Pancreas (tissue), 10 donors: ENCODE measurements at regions not wholly inside any gene's neighbourhood (a gene's known extent, or its start where the extent isn't known, plus 50 kb on each side); places are given as distances from the start of the nearest gene placed in this dataset.
A peak's percentile ranks its signal among the peaks of the same experiment; 100 is the strongest.

Experiments used
- ATAC-seq, 4 donors: fragments of 200-7000 bp; cut with Tn5 transposase; one replicate each; pipeline versions ENCODE4 v1.8.0 to v1.9.1; 2020; ENCODE audit warnings: mild to moderate bottlenecking in 4 of 4, moderate library complexity in 4 of 4
- DNase-seq, 6 donors: peaks; one replicate each; pipeline ENCODE4 v3.0.0-alpha.2; 2020
- FAIRE-seq: peaks from 2 replicates; lab custom pipeline; 2012; peaks lifted over from hg19 to GRCh38; lab: Jason Lieb, UNC
- H3K27ac ChIP-seq, 4 donors: fragments of 200-600 bp; sonication (generic); 1 replicate in 3 of 4; 2 replicates in 1 of 4; pipeline versions ENCODE4 v1.5.0 to v1.8.0; 2020
- H3K27me3 ChIP-seq, 4 donors: fragments of 200-600 bp; one replicate each; pipeline ENCODE4 v1.8.0; 2021
- H3K36me3 ChIP-seq, 3 donors: fragments of 200-600 bp; sonication (generic) in 1 of 3; one replicate each; pipeline versions ENCODE4 v1.5.0 to v1.8.0; 2020 to 2021
- H3K4me1 ChIP-seq, 3 donors: fragments of 200-600 bp; one replicate each; pipeline ENCODE4 v1.8.0; 2021
- H3K4me3 ChIP-seq, 4 donors: fragments of 200-600 bp; sonication (generic) in 2 of 4; one replicate each; pipeline versions ENCODE4 v1.5.0 to v1.8.0; 2020 to 2021
- H3K9me3 ChIP-seq, 4 donors: fragments of 200-600 bp; one replicate each; pipeline ENCODE4 v1.8.0; 2021
- WGBS, 2 donors: extraction: QIAGEN DNeasy Blood & Tissue Kit; methylation state at CpG; one replicate each; pipeline ENCODE4 v1.1.7; 2013; 5-methylcytosine and 5-hydroxymethylcytosine counted together
- intact Hi-C, 3 donors: fragments of 100-400 bp; cut with DNase I; formaldehyde crosslinking; loops; one replicate each; pipeline versions ENCODE4 v1.11.1 to v1.14.2; 2022
- TF ChIP-seq, protein P1 (sequence below), 4 donors: fragments of 200-600 bp; sonication (generic) in 3 of 4; IDR thresholded peaks; one replicate each; pipeline versions ENCODE4 v1.5.0 to v1.8.0; 2021; ENCODE audit warnings: antibody characterized with exemption in 4 of 4
- donor health status: healthy with polysubstance abuse.
- donor health status: DM: no; HTN: no; CAD: no; lungs with moderate emphysema.
- donor health status: DM: no; HTN: no; CAD: no.
- donor health status: control.
- donor health status: control.
- donor health status: Bipolar disorder and iron deficiency.
- donor health status: DM: yes; HTN: yes; CAD: no.
- donor health status: DM: no; HTN: no; CAD: no.
- donor health status: DM: no; HTN: no; CAD: no.
- donor health status: DM: yes; HTN: yes; CAD: no.

DNA sequence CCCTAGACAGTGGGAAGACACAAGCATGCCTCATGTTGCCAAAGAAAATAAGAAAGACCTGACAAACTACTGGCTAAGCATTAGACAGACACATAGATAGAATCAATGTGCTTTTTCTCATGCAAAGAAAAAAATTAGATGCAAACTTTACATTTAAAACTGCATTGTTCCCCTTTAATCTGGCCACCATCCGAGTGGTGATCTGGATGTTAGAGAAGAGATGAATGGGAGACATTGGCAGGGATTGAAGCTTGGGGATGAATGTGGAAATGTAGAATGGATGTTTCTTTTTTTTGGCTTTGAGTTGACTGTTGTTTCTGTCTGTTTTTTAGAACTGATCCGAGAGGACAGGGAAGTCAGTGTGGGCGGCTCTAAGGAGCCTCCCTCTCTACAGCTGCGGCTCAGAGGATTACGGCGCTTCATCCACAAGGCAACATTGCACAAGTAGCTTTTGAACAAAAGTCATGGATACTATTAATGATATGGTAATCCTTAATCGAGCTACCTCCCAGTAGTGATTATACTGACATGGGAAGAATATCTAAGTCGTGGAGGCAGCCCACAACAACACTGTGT is 53.0 kb downstream of the HELT start:
- no peaks in the 10 kb centered on the region for H3K27me3 ChIP-seq
- FAIRE-seq (no peak), ATAC-seq (no peak), DNase-seq (no peak)
- no peaks in the 10 kb centered on the region for H3K36me3 ChIP-seq
- no peaks in the 10 kb centered on the region for H3K9me3 ChIP-seq
- intact Hi-C loops = no loop called here
- no peak overlapping the region for H3K27ac ChIP-seq
- H3K4me3 ChIP-seq = no peak overlapping the region
- 80 to 86% methylated on average over 8 of the region's 8 CpGs for WGBS, 2 donors
- TF ChIP-seq, protein P1, sequence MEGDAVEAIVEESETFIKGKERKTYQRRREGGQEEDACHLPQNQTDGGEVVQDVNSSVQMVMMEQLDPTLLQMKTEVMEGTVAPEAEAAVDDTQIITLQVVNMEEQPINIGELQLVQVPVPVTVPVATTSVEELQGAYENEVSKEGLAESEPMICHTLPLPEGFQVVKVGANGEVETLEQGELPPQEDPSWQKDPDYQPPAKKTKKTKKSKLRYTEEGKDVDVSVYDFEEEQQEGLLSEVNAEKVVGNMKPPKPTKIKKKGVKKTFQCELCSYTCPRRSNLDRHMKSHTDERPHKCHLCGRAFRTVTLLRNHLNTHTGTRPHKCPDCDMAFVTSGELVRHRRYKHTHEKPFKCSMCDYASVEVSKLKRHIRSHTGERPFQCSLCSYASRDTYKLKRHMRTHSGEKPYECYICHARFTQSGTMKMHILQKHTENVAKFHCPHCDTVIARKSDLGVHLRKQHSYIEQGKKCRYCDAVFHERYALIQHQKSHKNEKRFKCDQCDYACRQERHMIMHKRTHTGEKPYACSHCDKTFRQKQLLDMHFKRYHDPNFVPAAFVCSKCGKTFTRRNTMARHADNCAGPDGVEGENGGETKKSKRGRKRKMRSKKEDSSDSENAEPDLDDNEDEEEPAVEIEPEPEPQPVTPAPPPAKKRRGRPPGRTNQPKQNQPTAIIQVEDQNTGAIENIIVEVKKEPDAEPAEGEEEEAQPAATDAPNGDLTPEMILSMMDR (IDR thresholded peaks at IDR 0.05) = no peak
- H3K4me1 ChIP-seq = peaks cover 0 to 6% (median 5%) of the 10 kb centered on the region in 3 donors

DNA sequence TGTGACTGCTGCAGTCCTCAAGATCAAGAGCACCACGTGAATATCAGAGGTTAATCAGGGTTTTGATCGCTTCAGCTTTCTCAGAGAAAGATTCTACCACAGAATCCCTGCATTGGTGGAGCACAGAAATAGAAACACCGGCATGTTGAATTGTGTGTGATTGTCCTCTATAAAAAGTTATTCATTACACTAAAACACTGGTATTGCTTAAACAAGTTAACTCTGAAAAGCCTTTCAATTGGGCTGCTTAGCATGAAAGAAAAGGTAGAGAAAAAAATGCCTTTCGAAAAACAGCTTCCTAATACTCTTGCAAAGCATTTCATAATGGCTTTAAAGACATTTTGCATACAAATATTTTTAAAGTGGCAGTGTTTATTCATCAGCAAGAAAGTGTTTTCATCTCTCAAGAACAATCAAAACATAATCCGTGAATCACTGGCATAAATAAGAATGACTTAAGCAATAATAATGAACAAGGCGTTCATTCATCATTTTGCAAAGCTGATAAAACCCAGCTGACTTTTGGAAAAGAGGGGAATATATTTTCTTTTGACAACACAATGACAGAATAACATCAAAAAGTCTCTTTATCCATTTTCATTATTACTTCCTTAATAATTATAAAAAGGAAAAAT is 61.1 kb downstream of the HELT start:
- H3K4me1 ChIP-seq = no peaks in the 10 kb centered on the region

DNA sequence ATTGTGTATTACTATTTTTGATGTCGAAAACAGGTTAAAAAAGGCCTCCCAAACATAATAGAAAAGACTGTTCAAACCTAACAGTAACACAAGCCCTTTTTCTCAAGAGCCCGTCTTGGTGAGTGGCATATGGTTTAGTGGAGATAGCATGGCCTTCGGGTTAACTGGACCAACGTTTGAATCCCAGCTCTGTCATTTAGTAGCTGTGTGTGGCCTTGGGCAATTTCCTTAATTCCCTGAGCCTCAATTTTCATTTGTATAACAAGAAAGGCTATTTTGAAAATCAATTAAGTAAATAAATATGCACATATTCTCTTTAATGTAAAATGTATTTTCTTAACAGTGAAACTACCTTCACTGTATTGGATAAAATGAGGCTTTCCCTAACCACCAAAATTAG is 62.3 kb downstream of the HELT start:
- ATAC-seq = no peak
- Histone ChIP-seq H3K4me3 (no peak overlapping the region), H3K9me3 (no peaks in the 10 kb centered on the region), H3K36me3 (no peaks in the 10 kb centered on the region), H3K27me3 (no peaks in the 10 kb centered on the region), H3K27ac (no peak overlapping the region), H3K4me1 (no peaks in the 10 kb centered on the region)
- DNase-seq = no peak
- 49 to 50% methylated on average over 4 of the region's 4 CpGs for WGBS, 2 donors
- intact Hi-C loops = no loop called here
- TF ChIP-seq, protein P1 (IDR thresholded peaks at IDR 0.05) = no peak
- no peak for FAIRE-seq

More for the DNA sequence above, 61.1 kb downstream of the HELT start:
- WGBS, 2 donors = 42 to 47% methylated on average over 6 of the region's 6 CpGs
- TF ChIP-seq, protein P1 (IDR thresholded peaks at IDR 0.05) = no peak
- no peak for FAIRE-seq
- H3K36me3 ChIP-seq = no peaks in the 10 kb centered on the region
- H3K27ac ChIP-seq = no peak overlapping the region
- no peak for DNase-seq
- no peak for ATAC-seq
- no peaks in the 10 kb centered on the region for H3K9me3 ChIP-seq
- H3K4me3 ChIP-seq = no peak overlapping the region
- H3K27me3 ChIP-seq = no peaks in the 10 kb centered on the region
- intact Hi-C loops = no loop called here

DNA sequence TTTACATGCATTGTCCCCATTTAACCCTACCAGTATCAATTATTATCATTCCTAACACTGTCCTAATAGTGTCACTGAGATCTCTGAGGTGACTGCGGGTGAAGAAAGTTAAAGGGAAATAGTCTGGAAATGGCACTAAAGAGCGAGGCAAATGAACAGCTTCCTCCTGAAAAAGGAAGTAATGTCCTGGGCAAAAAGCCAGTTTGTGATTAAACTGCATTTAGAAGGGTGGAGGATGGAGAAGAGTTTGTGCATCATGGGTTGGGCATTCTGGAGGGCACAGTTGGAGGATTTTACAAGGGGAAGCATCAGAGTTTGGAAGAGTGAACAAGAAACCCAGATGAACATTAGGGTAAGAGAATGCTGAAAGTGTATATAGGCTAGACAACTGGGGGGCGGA is 60.5 kb upstream of the SLC25A4 start:
- TF ChIP-seq, protein P1 (IDR thresholded peaks at IDR 0.05) = no peak
- FAIRE-seq (no peak), DNase-seq (no peak), ATAC-seq (no peak)
- no peaks in the 10 kb centered on the region for H3K4me1 ChIP-seq
- intact Hi-C loops = no loop called here
- H3K27me3 ChIP-seq = no peaks in the 10 kb centered on the region
- no peaks in the 10 kb centered on the region for H3K36me3 ChIP-seq
- no peak overlapping the region for H3K27ac ChIP-seq
- H3K4me3 ChIP-seq = no peak overlapping the region
- H3K9me3 ChIP-seq = no peaks in the 10 kb centered on the region
- 85 to 88% methylated on average over 3 of the region's 3 CpGs for WGBS, 2 donors

DNA sequence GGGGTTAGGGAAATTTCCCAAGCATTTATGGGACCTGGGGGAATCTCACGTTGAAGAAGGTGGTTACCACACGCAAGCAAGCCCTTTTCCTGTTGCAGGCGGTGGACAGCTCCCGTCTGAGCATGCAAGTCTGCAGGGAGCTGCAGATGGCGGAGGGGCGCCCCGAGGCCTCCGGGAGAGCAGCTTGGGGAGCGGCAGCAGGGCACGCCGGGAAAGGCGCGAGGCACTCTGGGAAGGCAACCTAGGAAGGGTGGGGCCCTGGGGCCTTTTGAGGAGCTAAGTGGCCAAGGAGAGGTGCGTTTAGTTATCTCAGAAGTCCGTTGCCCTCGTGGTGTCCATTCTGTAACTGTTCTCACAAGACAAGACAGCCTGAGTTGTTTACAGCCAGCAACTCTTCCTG is 57.0 kb upstream of the SLC25A4 start:
- H3K4me1 ChIP-seq = no peaks in the 10 kb centered on the region
- FAIRE-seq (no peak), DNase-seq (peak in 1 of 6 donors; percentile 18), ATAC-seq (no peak)
- WGBS, 2 donors = 61 to 68% methylated on average over 16 of the region's 16 CpGs
- no peak overlapping the region for H3K27ac ChIP-seq
- TF ChIP-seq, protein P1 (IDR thresholded peaks at IDR 0.05) = no peak
- intact Hi-C loops = no loop called here
- H3K27me3 ChIP-seq = no peaks in the 10 kb centered on the region
- H3K4me3 ChIP-seq = no peak overlapping the region
- H3K36me3 ChIP-seq = no peaks in the 10 kb centered on the region
- H3K9me3 ChIP-seq = no peaks in the 10 kb centered on the region
